CD14-positive monocyte (primary cell): ENCODE measurements at regions not wholly inside any gene's neighbourhood (a gene's known extent, or its start where the extent isn't known, plus 50 kb on each side); places are given as distances from the start of the nearest gene placed in this dataset.

Experiments
- DNase-seq, 3 donors: peaks; one replicate each; pipeline ENCODE4 v3.0.0-alpha.2; 2011 to 2022
- H2AFZ ChIP-seq: 2 replicates; pipeline ENCODE4 v1.6.0; 2012; ENCODE audit warnings: mild to moderate bottlenecking, low read depth, low read length, inconsistent platforms; ENCODE audit not compliant: insufficient read depth, poor library complexity, severe bottlenecking
- H3K27ac ChIP-seq, 2 donors: 1 replicate in 1 of 2; 2 replicates in 1 of 2; pipeline ENCODE4 v1.5.1; 2012 to 2013; ENCODE audit warnings: low read length in 2 of 2, control low read depth in 1 of 2, inconsistent platforms in 1 of 2, low read depth in 1 of 2, mild to moderate bottlenecking in 1 of 2
- H3K27me3 ChIP-seq, 2 donors: one replicate each; pipeline versions ENCODE4 v1.6.0 to v1.6.1; 2011 to 2013; ENCODE audit warnings: low read length in 2 of 2; ENCODE audit not compliant: control insufficient read depth in 2 of 2, insufficient read depth in 2 of 2
- H3K36me3 ChIP-seq, 2 donors: replicated peaks in 1 of 2; 1 replicate in 1 of 2; 2 replicates in 1 of 2; pipeline versions ENCODE4 v1.5.1 to v1.6.1; 2012 to 2013; ENCODE audit warnings: low read length in 2 of 2, control low read depth in 1 of 2, inconsistent platforms in 1 of 2, mild to moderate bottlenecking in 1 of 2; ENCODE audit not compliant: insufficient read depth in 2 of 2, control insufficient read depth in 1 of 2
- H3K4me1 ChIP-seq, 2 donors: 1 replicate in 1 of 2; 2 replicates in 1 of 2; pipeline versions ENCODE4 v1.5.1 to v1.6.1; 2012 to 2013; ENCODE audit warnings: low read length in 2 of 2, control low read depth in 1 of 2, inconsistent platforms in 1 of 2, mild to moderate bottlenecking in 1 of 2, moderate library complexity in 1 of 2; ENCODE audit not compliant: insufficient read depth in 2 of 2, control insufficient read depth in 1 of 2
- H3K4me2 ChIP-seq: replicated peaks from 2 replicates; pipeline ENCODE3; 2012; ENCODE audit warnings: low read length, moderate library complexity, mild to moderate bottlenecking; ENCODE audit not compliant: poor library complexity, severe bottlenecking; ENCODE audit errors: extremely low read depth
- H3K4me3 ChIP-seq, 3 experiments: fragments of 200-600 bp in 1 of 3; sonication (generic) in 1 of 3; replicated peaks in 1 of 3; 1 replicate in 2 of 3; 2 replicates in 1 of 3; pipeline ENCODE4 v1.5.1; 2011 to 2013; ENCODE audit warnings: low read length in 3 of 3, mild to moderate bottlenecking in 3 of 3, control low read depth in 2 of 3, low read depth in 2 of 3, inconsistent platforms in 1 of 3, moderate library complexity in 1 of 3
- H3K79me2 ChIP-seq: 2 replicates; pipeline ENCODE4 v1.6.0; 2012; ENCODE audit warnings: mild to moderate bottlenecking, control low read depth, inconsistent platforms, low read length, moderate library complexity; ENCODE audit not compliant: insufficient read depth
- H3K9ac ChIP-seq: 2 replicates; pipeline ENCODE4 v1.6.0; 2017; ENCODE audit warnings: low read length, mild to moderate bottlenecking; ENCODE audit not compliant: insufficient read depth, poor library complexity, severe bottlenecking
- H3K9me3 ChIP-seq, 2 donors: replicated peaks in 1 of 2; 1 replicate in 1 of 2; 2 replicates in 1 of 2; pipeline versions ENCODE4 v1.5.1 to v1.6.1; 2012 to 2013; ENCODE audit warnings: low read length in 2 of 2, control low read depth in 1 of 2; ENCODE audit not compliant: control insufficient read depth in 1 of 2, insufficient read depth in 1 of 2
- H4K20me1 ChIP-seq: 2 replicates; pipeline ENCODE4 v1.6.0; 2012; ENCODE audit warnings: mild to moderate bottlenecking, low read length, control low read depth, moderate library complexity; ENCODE audit not compliant: insufficient read depth
- H3K27ac Mint-ChIP-seq, 7 donors: one replicate each; pipeline ENCODE4 v1.8.0; 2020; ENCODE audit warnings: mild to moderate bottlenecking in 7 of 7, mixed read lengths in 7 of 7, moderate library complexity in 6 of 7, inconsistent platforms in 2 of 7
- H3K27me3 Mint-ChIP-seq, 3 donors: one replicate each; pipeline ENCODE4 v1.8.0; 2021 to 2022; ENCODE audit warnings: low read depth in 3 of 3, mild to moderate bottlenecking in 3 of 3, mixed read lengths in 3 of 3, moderate library complexity in 3 of 3, inconsistent platforms in 1 of 3
- H3K36me3 Mint-ChIP-seq, 2 donors: one replicate each; pipeline ENCODE4 v1.8.0; 2020; ENCODE audit warnings: mixed read lengths in 2 of 2, inconsistent platforms in 1 of 2, mild to moderate bottlenecking in 1 of 2
- H3K4me1 Mint-ChIP-seq: one replicate; pipeline ENCODE4 v1.8.0; 2020; ENCODE audit warnings: mild to moderate bottlenecking, mixed read lengths
- H3K4me3 Mint-ChIP-seq, 2 donors: one replicate each; pipeline ENCODE4 v1.8.0; 2020; ENCODE audit warnings: mild to moderate bottlenecking in 2 of 2, mixed read lengths in 2 of 2, moderate library complexity in 1 of 2
- H3K9me3 Mint-ChIP-seq, 7 donors: one replicate each; pipeline ENCODE4 v1.8.0; 2020 to 2022; ENCODE audit warnings: mixed read lengths in 7 of 7, mild to moderate bottlenecking in 6 of 7, moderate library complexity in 6 of 7, inconsistent platforms in 2 of 7
- WGBS: methylation state at CpG from one replicate; pipeline ENCODE4 v1.1.5; 2013; ENCODE audit warnings: missing lambda C conversion rate; ENCODE audit not compliant: insufficient coverage; 5-methylcytosine and 5-hydroxymethylcytosine counted together
- intact Hi-C, 2 donors: fragments of 100-400 bp; cut with micrococcal nuclease; formaldehyde crosslinking; loops; one replicate each; pipeline versions ENCODE4 v1.15.0 to v1.15.1; 2023
- TF ChIP-seq, protein P1 (sequence below): fragments of 200-600 bp; IDR thresholded peaks from one replicate; pipeline ENCODE4 v1.8.0; 2022; ENCODE audit warnings: antibody characterized with exemption, mild to moderate bottlenecking

DNA sequence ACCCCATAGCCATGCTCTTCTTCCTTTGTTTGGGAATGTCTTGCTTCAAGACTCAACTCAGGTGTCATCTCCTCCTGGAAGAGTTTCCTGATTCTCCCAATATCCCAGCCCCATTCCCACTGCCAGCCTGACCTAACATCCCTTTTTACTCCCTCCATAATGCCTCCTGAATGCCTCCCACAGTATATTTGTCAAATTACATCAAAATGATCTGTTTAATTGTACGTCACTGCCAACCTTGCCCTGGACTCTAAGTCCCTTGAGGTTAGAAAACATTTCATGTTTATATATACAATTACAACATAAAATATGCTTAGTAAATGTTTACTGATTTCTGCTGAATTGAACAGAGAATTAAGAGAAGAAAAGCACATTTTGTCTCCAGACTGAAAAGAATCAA lies 301.6 kb upstream of the PDE4D start:
- Mint-ChIP-seq H3K36me3 (peaks cover 16 to 36% of the 10 kb centered on the region in 2 donors), H3K4me1 (peaks cover 9% of the 10 kb centered on the region), H3K4me3 (no peak overlapping the region), H3K9me3 (peaks cover 2 to 17% (median 10%) of the 10 kb centered on the region in 7 donors), H3K27me3 (no peaks in the 10 kb centered on the region), H3K27ac (peak overlapping the region in 2 of 7 donors; percentile 1 to 61)
- Histone ChIP-seq H3K4me1 (peaks cover 0 to 5% of the 10 kb centered on the region in 2 donors), H3K4me3 (no peak overlapping the region), H4K20me1 (no peaks in the 10 kb centered on the region), H3K9me3 (no peaks in the 10 kb centered on the region), H3K4me2 (no peak overlapping the region), H3K27ac (no peak overlapping the region), H2AFZ (no peak overlapping the region), H3K36me3 (peaks cover 0 to 4% of the 10 kb centered on the region in 2 donors), H3K79me2 (peaks cover 28% of the 10 kb centered on the region), H3K9ac (no peak overlapping the region), H3K27me3 (no peaks in the 10 kb centered on the region)
- no peak for DNase-seq
- no CpG with 5 or more reads among the region's 1 CpG for WGBS
- intact Hi-C loops = no loop called here
- TF ChIP-seq, protein P1, sequence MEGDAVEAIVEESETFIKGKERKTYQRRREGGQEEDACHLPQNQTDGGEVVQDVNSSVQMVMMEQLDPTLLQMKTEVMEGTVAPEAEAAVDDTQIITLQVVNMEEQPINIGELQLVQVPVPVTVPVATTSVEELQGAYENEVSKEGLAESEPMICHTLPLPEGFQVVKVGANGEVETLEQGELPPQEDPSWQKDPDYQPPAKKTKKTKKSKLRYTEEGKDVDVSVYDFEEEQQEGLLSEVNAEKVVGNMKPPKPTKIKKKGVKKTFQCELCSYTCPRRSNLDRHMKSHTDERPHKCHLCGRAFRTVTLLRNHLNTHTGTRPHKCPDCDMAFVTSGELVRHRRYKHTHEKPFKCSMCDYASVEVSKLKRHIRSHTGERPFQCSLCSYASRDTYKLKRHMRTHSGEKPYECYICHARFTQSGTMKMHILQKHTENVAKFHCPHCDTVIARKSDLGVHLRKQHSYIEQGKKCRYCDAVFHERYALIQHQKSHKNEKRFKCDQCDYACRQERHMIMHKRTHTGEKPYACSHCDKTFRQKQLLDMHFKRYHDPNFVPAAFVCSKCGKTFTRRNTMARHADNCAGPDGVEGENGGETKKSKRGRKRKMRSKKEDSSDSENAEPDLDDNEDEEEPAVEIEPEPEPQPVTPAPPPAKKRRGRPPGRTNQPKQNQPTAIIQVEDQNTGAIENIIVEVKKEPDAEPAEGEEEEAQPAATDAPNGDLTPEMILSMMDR = no peak

GRCh38 chr5:60185231-60186099 lies 291.9 kb upstream of the PDE4D start:
- Histone ChIP-seq H3K4me2 (no peak overlapping the region), H2AFZ (no peak overlapping the region), H3K4me1 (peaks cover 2 to 14% of the 10 kb centered on the region in 2 donors), H3K27ac (no peak overlapping the region), H3K9ac (no peak overlapping the region), H3K9me3 (no peaks in the 10 kb centered on the region), H3K27me3 (no peaks in the 10 kb centered on the region), H4K20me1 (no peaks in the 10 kb centered on the region), H3K4me3 (no peak overlapping the region), H3K36me3 (peaks cover 4 to 26% of the 10 kb centered on the region in 2 donors), H3K79me2 (peaks cover 3% of the 10 kb centered on the region)
- Mint-ChIP-seq H3K4me3 (no peak overlapping the region), H3K36me3 (peaks cover 13 to 17% of the 10 kb centered on the region in 2 donors), H3K27ac (no peak overlapping the region), H3K4me1 (peaks cover 17% of the 10 kb centered on the region), H3K9me3 (peaks cover 0 to 13% (median 5%) of the 10 kb centered on the region in 7 donors), H3K27me3 (no peaks in the 10 kb centered on the region)
- intact Hi-C loops = no loop called here
- TF ChIP-seq, protein P1 = no peak
- WGBS = 100% methylated on average over 1 of the region's 8 CpGs
- no peak for DNase-seq
